Right atrium auricular region (tissue), 2 donors: ENCODE measurements at regions not wholly inside any gene's neighbourhood (a gene's known extent, or its start where the extent isn't known, plus 50 kb on each side); places are given as distances from the start of the nearest gene placed in this dataset.

Experiments used
- DNase-seq: peaks from one replicate; pipeline ENCODE4 v3.0.0-alpha.2; 2019; ENCODE audit warnings: low spot score
- H3K27ac ChIP-seq, 2 donors: fragments of 200-600 bp; sonication (generic); 1 replicate in 1 of 2; 2 replicates in 1 of 2; pipeline ENCODE4 v1.5.1; 2016 to 2019
- H3K27me3 ChIP-seq, 2 donors: fragments of 200-600 bp; sonication (generic); one replicate each; pipeline versions ENCODE4 v1.5.1 to v1.6.0; 2017 to 2019
- H3K36me3 ChIP-seq: fragments of 200-600 bp; sonication (generic); one replicate; pipeline ENCODE4 v1.5.1; 2016
- H3K4me1 ChIP-seq, 2 donors: fragments of 200-600 bp; sonication (generic); one replicate each; pipeline versions ENCODE4 v1.5.1 to v1.6.0; 2017 to 2019
- H3K4me3 ChIP-seq, 2 donors: fragments of 200-600 bp; sonication (generic); 1 replicate in 1 of 2; 2 replicates in 1 of 2; pipeline ENCODE4 v1.5.1; 2017 to 2019; ENCODE audit warnings: mild to moderate bottlenecking in 1 of 2, moderate library complexity in 1 of 2
- H3K9me3 ChIP-seq, 2 donors: fragments of 200-600 bp; sonication (generic); one replicate each; pipeline ENCODE4 v1.5.1; 2019
- TF ChIP-seq, protein P1 (sequence below), 2 donors: fragments of 200-600 bp; sonication (generic); IDR thresholded peaks; one replicate each; pipeline ENCODE4 v1.5.1; 2019; ENCODE audit warnings: antibody characterized with exemption in 2 of 2

DNA sequence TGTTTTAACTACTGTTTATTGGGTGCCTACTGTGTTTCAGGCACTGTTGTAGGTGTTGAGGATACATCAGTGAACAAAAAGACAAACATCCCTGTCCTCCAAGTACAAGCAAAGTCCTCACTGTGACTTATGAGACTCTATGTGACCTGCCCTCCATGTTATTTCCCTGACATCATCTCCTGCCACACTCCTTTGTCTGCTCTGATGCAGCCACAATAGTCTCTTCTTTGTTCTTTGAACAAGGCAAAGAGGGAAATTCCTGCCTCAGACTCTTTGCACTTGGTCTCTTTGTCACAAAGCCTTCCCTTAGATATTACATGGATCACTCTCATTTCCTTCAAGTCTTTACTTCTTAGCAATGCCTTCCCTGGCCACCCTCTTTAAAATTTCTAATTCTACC lies 240.1 kb upstream of the SRRM4 start:
- no peaks in the 10 kb centered on the region for H3K4me1 ChIP-seq

DNA sequence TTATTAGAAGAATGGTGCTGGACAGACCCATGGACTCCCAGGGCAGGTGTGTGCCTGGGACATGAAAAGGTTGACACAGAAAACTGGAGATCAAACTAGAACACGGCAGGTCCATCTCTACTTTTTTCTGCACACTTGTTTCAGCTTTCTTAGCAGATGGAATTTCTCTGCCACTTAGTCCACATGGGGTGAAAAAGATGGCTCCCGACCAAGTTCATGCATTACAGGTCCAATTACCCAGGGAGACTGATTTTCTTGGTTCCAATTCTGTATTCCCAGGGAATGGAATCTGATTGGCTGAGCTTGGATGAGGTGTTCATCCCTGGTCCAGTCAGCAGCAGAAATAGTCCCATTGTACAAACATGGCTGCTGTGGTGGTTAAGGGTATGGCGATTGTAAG lies 238.9 kb upstream of the SRRM4 start:
- H3K4me1 ChIP-seq, result no peaks in the 10 kb centered on the region
- H3K27me3 ChIP-seq, result no peaks in the 10 kb centered on the region
- no peaks in the 10 kb centered on the region for H3K9me3 ChIP-seq
- DNase-seq, result no peak
- H3K36me3 ChIP-seq, result no peaks in the 10 kb centered on the region
- no peak overlapping the region for H3K4me3 ChIP-seq
- TF ChIP-seq, protein P1, sequence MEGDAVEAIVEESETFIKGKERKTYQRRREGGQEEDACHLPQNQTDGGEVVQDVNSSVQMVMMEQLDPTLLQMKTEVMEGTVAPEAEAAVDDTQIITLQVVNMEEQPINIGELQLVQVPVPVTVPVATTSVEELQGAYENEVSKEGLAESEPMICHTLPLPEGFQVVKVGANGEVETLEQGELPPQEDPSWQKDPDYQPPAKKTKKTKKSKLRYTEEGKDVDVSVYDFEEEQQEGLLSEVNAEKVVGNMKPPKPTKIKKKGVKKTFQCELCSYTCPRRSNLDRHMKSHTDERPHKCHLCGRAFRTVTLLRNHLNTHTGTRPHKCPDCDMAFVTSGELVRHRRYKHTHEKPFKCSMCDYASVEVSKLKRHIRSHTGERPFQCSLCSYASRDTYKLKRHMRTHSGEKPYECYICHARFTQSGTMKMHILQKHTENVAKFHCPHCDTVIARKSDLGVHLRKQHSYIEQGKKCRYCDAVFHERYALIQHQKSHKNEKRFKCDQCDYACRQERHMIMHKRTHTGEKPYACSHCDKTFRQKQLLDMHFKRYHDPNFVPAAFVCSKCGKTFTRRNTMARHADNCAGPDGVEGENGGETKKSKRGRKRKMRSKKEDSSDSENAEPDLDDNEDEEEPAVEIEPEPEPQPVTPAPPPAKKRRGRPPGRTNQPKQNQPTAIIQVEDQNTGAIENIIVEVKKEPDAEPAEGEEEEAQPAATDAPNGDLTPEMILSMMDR (IDR thresholded peaks at IDR 0.05), result no peak
- H3K27ac ChIP-seq, result no peak overlapping the region

More for the DNA sequence above, 240.1 kb upstream of the SRRM4 start:
- Histone ChIP-seq H3K9me3 (no peaks in the 10 kb centered on the region), H3K36me3 (no peaks in the 10 kb centered on the region), H3K27ac (no peak overlapping the region), H3K27me3 (no peaks in the 10 kb centered on the region), H3K4me3 (no peak overlapping the region)
- TF ChIP-seq, protein P1 (IDR thresholded peaks at IDR 0.05), result no peak
- DNase-seq, result no peak

DNA sequence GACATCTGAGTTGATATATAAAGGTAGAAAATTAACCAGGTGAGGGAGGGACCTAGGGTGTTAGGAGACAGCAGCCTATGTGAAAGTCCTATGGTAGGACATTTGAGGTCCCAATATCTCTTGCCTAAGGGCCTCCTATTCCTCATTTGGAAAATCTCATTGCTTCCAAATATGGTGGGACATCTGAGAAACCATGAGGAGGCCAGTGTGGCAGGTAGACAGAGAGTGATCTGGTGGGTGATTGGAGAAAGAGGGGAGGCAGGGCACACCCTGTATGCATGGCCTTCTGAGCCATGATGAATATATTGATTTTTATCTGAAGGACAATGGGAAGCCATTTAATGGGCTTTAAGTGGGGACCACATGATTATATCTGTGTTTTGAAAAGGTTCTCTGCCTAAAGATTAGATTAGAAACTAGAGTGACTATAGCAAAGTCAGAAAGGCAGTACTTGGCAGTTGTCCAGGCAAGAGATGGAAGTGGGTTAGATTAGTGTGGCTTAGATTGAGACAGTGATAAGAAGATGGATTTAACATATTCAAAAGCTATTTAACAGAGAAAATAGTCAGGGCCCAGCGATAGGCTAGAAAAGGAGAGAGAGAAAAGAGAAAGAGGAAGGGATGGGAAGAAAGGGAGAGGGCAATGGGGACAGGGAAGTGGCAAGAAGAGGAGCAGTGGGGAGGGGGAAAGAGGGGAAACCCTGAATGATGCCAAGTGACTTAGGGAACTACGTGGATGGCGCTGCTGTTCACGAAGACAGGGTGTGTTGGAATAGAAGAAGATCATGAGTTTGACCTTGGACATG lies 237.2 kb upstream of the SRRM4 start:
- no peak overlapping the region for H3K27ac ChIP-seq
- no peak for DNase-seq
- no peaks in the 10 kb centered on the region for H3K9me3 ChIP-seq
- no peaks in the 10 kb centered on the region for H3K27me3 ChIP-seq
- TF ChIP-seq, protein P1 (IDR thresholded peaks at IDR 0.05), result no peak
- no peaks in the 10 kb centered on the region for H3K36me3 ChIP-seq
- no peak overlapping the region for H3K4me3 ChIP-seq
- H3K4me1 ChIP-seq, result no peaks in the 10 kb centered on the region

DNA sequence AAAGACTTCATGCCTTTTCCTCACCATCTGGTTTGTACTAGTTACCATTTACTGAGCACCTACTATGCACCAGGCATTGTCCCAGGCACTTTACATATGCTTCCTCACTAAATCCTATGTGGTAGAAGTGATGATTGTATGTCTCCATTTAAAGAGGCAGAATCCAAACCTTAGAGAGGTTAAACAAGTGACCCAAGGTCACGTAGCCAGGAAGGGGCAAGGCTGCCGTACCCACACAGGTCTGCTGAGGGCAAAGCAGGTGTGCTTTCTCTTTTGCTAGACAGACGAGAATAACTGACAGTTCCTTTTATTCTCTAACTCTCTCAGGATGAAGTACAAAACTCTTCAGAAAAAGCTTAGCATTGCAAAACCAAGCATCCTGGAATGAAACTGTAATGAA lies 235.2 kb upstream of the SRRM4 start:
- H3K27me3 ChIP-seq, result no peaks in the 10 kb centered on the region
- H3K27ac ChIP-seq, result no peak overlapping the region
- TF ChIP-seq, protein P1 (IDR thresholded peaks at IDR 0.05), result no peak
- peaks cover 0 to under 1% of the 10 kb centered on the region in 2 donors for H3K9me3 ChIP-seq
- H3K4me1 ChIP-seq, result no peaks in the 10 kb centered on the region
- DNase-seq, result no peak
- no peaks in the 10 kb centered on the region for H3K36me3 ChIP-seq
- H3K4me3 ChIP-seq, result no peak overlapping the region

DNA sequence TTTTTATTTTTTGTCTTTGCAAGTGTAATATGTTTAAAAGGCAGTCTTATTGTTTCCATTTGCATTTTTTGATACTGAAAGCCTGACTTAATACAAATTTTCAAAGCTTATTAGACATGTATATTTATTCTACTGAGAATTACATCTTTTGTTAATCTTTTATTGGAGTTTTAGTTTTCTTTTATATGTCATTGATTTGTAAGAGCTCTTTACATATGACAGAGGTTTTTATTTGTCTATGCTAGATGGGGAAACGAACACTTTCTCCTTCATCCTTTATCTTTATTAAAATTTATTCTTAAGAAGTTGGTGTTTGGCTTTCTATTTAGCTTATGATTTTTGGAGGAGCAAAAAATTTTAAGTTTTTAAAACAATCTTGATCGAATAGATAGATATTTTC lies 234.4 kb upstream of the SRRM4 start:
- H3K27ac ChIP-seq, result no peak overlapping the region
- H3K9me3 ChIP-seq, result peaks cover 0 to 8% of the 10 kb centered on the region in 2 donors
- no peak for DNase-seq
- H3K36me3 ChIP-seq, result no peaks in the 10 kb centered on the region
- TF ChIP-seq, protein P1 (IDR thresholded peaks at IDR 0.05), result no peak
- no peaks in the 10 kb centered on the region for H3K27me3 ChIP-seq
- no peaks in the 10 kb centered on the region for H3K4me1 ChIP-seq
- H3K4me3 ChIP-seq, result no peak overlapping the region

DNA sequence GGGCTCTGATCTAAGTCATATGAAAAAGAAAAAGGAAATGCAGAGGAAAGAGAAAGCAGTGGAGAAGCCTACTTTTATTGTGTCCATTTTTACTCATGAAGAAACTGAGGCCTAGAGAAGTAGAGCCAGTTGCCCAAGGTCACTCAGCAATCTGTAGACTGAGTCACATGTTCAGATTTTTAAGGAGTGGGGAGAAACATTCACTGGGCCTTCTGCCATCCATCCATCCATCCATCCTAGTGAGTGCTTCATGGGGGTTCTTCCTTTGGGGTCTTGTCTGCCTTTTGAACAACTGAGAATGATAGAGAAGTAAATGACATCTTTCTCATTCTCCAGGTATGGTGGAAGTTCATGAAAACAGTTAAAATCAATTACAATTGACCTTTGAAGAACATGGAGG lies 233.6 kb upstream of the SRRM4 start:
- H3K27me3 ChIP-seq, result no peaks in the 10 kb centered on the region
- no peaks in the 10 kb centered on the region for H3K36me3 ChIP-seq
- no peaks in the 10 kb centered on the region for H3K4me1 ChIP-seq
- H3K27ac ChIP-seq, result no peak overlapping the region
- H3K4me3 ChIP-seq, result no peak overlapping the region
- TF ChIP-seq, protein P1 (IDR thresholded peaks at IDR 0.05), result no peak
- DNase-seq, result no peak
- H3K9me3 ChIP-seq, result peaks cover 0 to 10% of the 10 kb centered on the region in 2 donors
